ENCODE measurements at regions not wholly inside any gene's neighbourhood (a gene's known extent, or its start where the extent isn't known, plus 50 kb on each side); places are given as distances from the start of the nearest gene placed in this dataset.
"Not testable (repeated sequence)": the region's sequence is repeated elsewhere in the genome, so short reads cannot be mapped to it uniquely, and the experiment has no call there.

- DNase-seq, result no peak
These were observed 51.2 kb upstream of the THRB start for GRCh38 chr3:24545887-24546286.

- DNase-seq, result no peak
These were observed 53.6 kb upstream of the THRB start for GRCh38 chr3:24548278-24548677.

GRCh38 chr3:24550588-24550987 lies 55.9 kb upstream of the THRB start:
- no peak for DNase-seq

- no peak for DNase-seq
These were observed 57.0 kb upstream of the THRB start for GRCh38 chr3:24551626-24552025.

GRCh38 chr3:24562895-24563294 lies 68.2 kb upstream of the THRB start:
- no peak for DNase-seq

- no peak for DNase-seq
These were observed 70.4 kb upstream of the THRB start for GRCh38 chr3:24565053-24565452.

- no peak for DNase-seq
These were observed 71.0 kb upstream of the THRB start for GRCh38 chr3:24565656-24566055.

- DNase-seq, result no peak
These were observed 72.3 kb upstream of the THRB start for GRCh38 chr3:24566927-24567326.

- DNase-seq, result not testable (repeated sequence)
These were observed 77.8 kb upstream of the THRB start for GRCh38 chr3:24572409-24572808.

- DNase-seq, result no peak
These were observed 78.9 kb upstream of the THRB start for GRCh38 chr3:24573576-24573975.

GRCh38 chr3:24578324-24578723 lies 83.7 kb upstream of the THRB start:
- DNase-seq, result no peak

- no peak for DNase-seq
These were observed 84.3 kb upstream of the THRB start for GRCh38 chr3:24578951-24579421.

- DNase-seq, result no peak
These were observed 88.1 kb upstream of the THRB start for GRCh38 chr3:24582431-24583403.

- no peak for DNase-seq
These were observed 92.3 kb upstream of the THRB start for GRCh38 chr3:24586920-24587319.

- no peak for DNase-seq
These were observed 94.2 kb upstream of the THRB start for GRCh38 chr3:24588629-24589512.

GRCh38 chr3:24589513-24589851 lies 94.8 kb upstream of the THRB start:
- DNase-seq, result no peak

GRCh38 chr3:24589931-24590880 lies 95.6 kb upstream of the THRB start:
- DNase-seq, result no peak

- DNase-seq, result no peak
These were observed 96.5 kb upstream of the THRB start for GRCh38 chr3:24591191-24591590.

GRCh38 chr3:24591661-24592555 lies 97.3 kb upstream of the THRB start:
- DNase-seq, result no peak

- no peak for DNase-seq
These were observed 99.5 kb upstream of the THRB start for GRCh38 chr3:24594161-24594560.

GRCh38 chr3:24595796-24596195 lies 101.1 kb upstream of the THRB start:
- DNase-seq, result no peak

Data from activated effector memory CD4-positive, alpha-beta T cell treated with anti-CD3 and anti-CD28 coated beads, Interleukin-2, amount 50 U/mL, for 16 hours (primary cell).